ENCODE measurements at regions not wholly inside any gene's neighbourhood (a gene's known extent, or its start where the extent isn't known, plus 50 kb on each side); places are given as distances from the start of the nearest gene placed in this dataset.
"Not testable (repeated sequence)": the region's sequence is repeated elsewhere in the genome, so short reads cannot be mapped to it uniquely, and the experiment has no call there.

GRCh38 chr5:3449481-3449880 lies 146.2 kb upstream of the IRX1 start:
- no peaks in the 10 kb centered on the region for H4K20me1 ChIP-seq (replicated peaks; ENCODE audit: insufficient read depth)
- no peak for TF ChIP-seq CTCF (conservative IDR thresholded peaks at IDR 0.05; ENCODE audit: low read depth in 2 of 2)
- TF ChIP-seq CREB1 (CRISPR knock-in tag; IDR thresholded peaks at IDR 0.05; ENCODE audit: low read depth): no peak
- no peak overlapping the region for H3K27ac ChIP-seq (ENCODE audit: low read depth)
- H3K4me1 ChIP-seq (ENCODE audit: insufficient read depth): no peaks in the 10 kb centered on the region
- H3K27ac Mint-ChIP-seq: no peak overlapping the region
- H3F3A ChIP-seq (replicated peaks; ENCODE audit: low read depth): no peaks in the 10 kb centered on the region
- H3K27me3 Mint-ChIP-seq (ENCODE audit: insufficient read depth, low read depth, poor library complexity): peaks cover 6% of the 10 kb centered on the region
- H3K4me3 ChIP-seq: no peak overlapping the region
- H3K27me3 ChIP-seq (ENCODE audit: insufficient read depth): no peaks in the 10 kb centered on the region
- ATAC-seq (no peak), DNase-seq (ENCODE audit: low spot score) (no peak)
- no peaks in the 10 kb centered on the region for H3K79me2 ChIP-seq (replicated peaks; ENCODE audit: insufficient read depth)
- no peaks in the 10 kb centered on the region for H3K9me2 ChIP-seq (ENCODE audit: insufficient read depth)
- no peak overlapping the region for H2AFZ ChIP-seq
- no peaks in the 10 kb centered on the region; the same call in 2 of the 3 replicates for H3K36me3 Mint-ChIP-seq (ENCODE audit: low read depth)
- no peak overlapping the region for H3K4me3 Mint-ChIP-seq
- no peaks in the 10 kb centered on the region for H3K4me1 Mint-ChIP-seq
- H3K9me3 Mint-ChIP-seq: peaks cover 21% of the 10 kb centered on the region
- no peak overlapping the region for H3K4me2 ChIP-seq
- no peaks in the 10 kb centered on the region for H3K36me3 ChIP-seq (ENCODE audit: insufficient read depth)

GRCh38 chr5:3446410-3446809 lies 149.2 kb upstream of the IRX1 start:
- no peak overlapping the region for H3K27ac ChIP-seq (ENCODE audit: low read depth)
- no peaks in the 10 kb centered on the region for H3F3A ChIP-seq (replicated peaks; ENCODE audit: low read depth)
- H3K27ac Mint-ChIP-seq: no peak overlapping the region
- H3K9me2 ChIP-seq (ENCODE audit: insufficient read depth): no peaks in the 10 kb centered on the region
- DNase-seq (ENCODE audit: low spot score) (no peak), ATAC-seq (no peak)
- no peaks in the 10 kb centered on the region for H3K4me1 ChIP-seq (ENCODE audit: insufficient read depth)
- no peak overlapping the region for H2AFZ ChIP-seq
- H3K27me3 ChIP-seq (ENCODE audit: insufficient read depth): no peaks in the 10 kb centered on the region
- no peak for TF ChIP-seq POLR2AphosphoS5 (IDR thresholded peaks at IDR 0.05; ENCODE audit: low read depth)
- H3K79me2 ChIP-seq (replicated peaks; ENCODE audit: insufficient read depth): no peaks in the 10 kb centered on the region
- no peak overlapping the region for H3K4me3 Mint-ChIP-seq
- peaks cover 2% of the 10 kb centered on the region for H3K27me3 Mint-ChIP-seq (ENCODE audit: insufficient read depth, low read depth, poor library complexity)
- peaks cover 13% of the 10 kb centered on the region; the same call in 2 of the 3 replicates for H3K9me3 Mint-ChIP-seq
- no peak overlapping the region for H3K4me2 ChIP-seq
- H3K36me3 Mint-ChIP-seq (ENCODE audit: low read depth): no peaks in the 10 kb centered on the region; the same call in 2 of the 3 replicates
- H3K36me3 ChIP-seq (ENCODE audit: insufficient read depth): no peaks in the 10 kb centered on the region
- no peak overlapping the region for H3K4me3 ChIP-seq
- H3K4me1 Mint-ChIP-seq: no peaks in the 10 kb centered on the region
- H4K20me1 ChIP-seq (replicated peaks; ENCODE audit: insufficient read depth): no peaks in the 10 kb centered on the region

GRCh38 chr5:3445517-3445916 lies 150.1 kb upstream of the IRX1 start:
- not testable (repeated sequence) for H3K27me3 Mint-ChIP-seq (ENCODE audit: insufficient read depth, low read depth, poor library complexity); H4K20me1 ChIP-seq (replicated peaks; ENCODE audit: insufficient read depth); H3K27ac Mint-ChIP-seq; H3K4me1 ChIP-seq (ENCODE audit: insufficient read depth); H3K4me3 Mint-ChIP-seq; H3K4me1 Mint-ChIP-seq; H3K4me3 ChIP-seq; H3K36me3 Mint-ChIP-seq (ENCODE audit: low read depth); H3K9me2 ChIP-seq (ENCODE audit: insufficient read depth); H3F3A ChIP-seq (replicated peaks; ENCODE audit: low read depth); H2AFZ ChIP-seq; ATAC-seq; H3K36me3 ChIP-seq (ENCODE audit: insufficient read depth); H3K4me2 ChIP-seq; H3K9me3 Mint-ChIP-seq; H3K79me2 ChIP-seq (replicated peaks; ENCODE audit: insufficient read depth); H3K27ac ChIP-seq (ENCODE audit: low read depth); DNase-seq (ENCODE audit: low spot score); H3K27me3 ChIP-seq (ENCODE audit: insufficient read depth)

GRCh38 chr5:3432135-3432534 lies 163.5 kb upstream of the IRX1 start:
- H3K9me3 Mint-ChIP-seq: no peaks in the 10 kb centered on the region
- TF ChIP-seq CREB1 (CRISPR knock-in tag; IDR thresholded peaks at IDR 0.05; ENCODE audit: low read depth) (no peak), EZH2phosphoT487 (IDR thresholded peaks at IDR 0.05; ENCODE audit: unreplicated experiment) (no peak), REST (IDR thresholded peaks at IDR 0.05; ENCODE audit: unreplicated experiment) (no peak), NANOG (IDR thresholded peaks at IDR 0.05; ENCODE audit: borderline replicate concordance) (no peak), ETS1 (IDR thresholded peaks at IDR 0.05) (no peak), EZH2 (IDR thresholded peaks at IDR 0.05; ENCODE audit: low read depth, unreplicated experiment) (no peak)

More at GRCh38 chr5:3432135-3432534, 163.5 kb upstream of the IRX1 start:
- Histone ChIP-seq H3K4me3 (no peak overlapping the region), H3K27me3 (ENCODE audit: insufficient read depth) (no peaks in the 10 kb centered on the region), H3K36me3 (ENCODE audit: insufficient read depth) (no peaks in the 10 kb centered on the region), H3K9me2 (ENCODE audit: insufficient read depth) (no peaks in the 10 kb centered on the region; the same call in 1 of the 2 replicates), H3K4me2 (no peak overlapping the region), H3K4me1 (ENCODE audit: insufficient read depth) (no peaks in the 10 kb centered on the region), H2AFZ (no peak overlapping the region), H3F3A (replicated peaks; ENCODE audit: low read depth) (no peaks in the 10 kb centered on the region), H4K20me1 (replicated peaks; ENCODE audit: insufficient read depth) (no peaks in the 10 kb centered on the region), H3K79me2 (replicated peaks; ENCODE audit: insufficient read depth) (no peaks in the 10 kb centered on the region), H3K27ac (ENCODE audit: low read depth) (no peak overlapping the region)
- Mint-ChIP-seq H3K27ac (no peak overlapping the region), H3K27me3 (ENCODE audit: insufficient read depth, low read depth, poor library complexity) (peaks cover 8% of the 10 kb centered on the region), H3K4me3 (no peak overlapping the region), H3K4me1 (peaks cover 3% of the 10 kb centered on the region; the same call in 1 of the 3 replicates), H3K36me3 (ENCODE audit: low read depth) (no peaks in the 10 kb centered on the region)
- DNase-seq (ENCODE audit: low spot score) (no peak), ATAC-seq (no peak)
